HL-60 (cell line): ENCODE measurements at regions not wholly inside any gene's neighbourhood (a gene's known extent, or its start where the extent isn't known, plus 50 kb on each side); places are given as distances from the start of the nearest gene placed in this dataset.

ENCODE experiments used
- DNase-seq, 2 experiments: peaks; one replicate each; pipeline ENCODE4 v3.0.0-alpha.2; 2010 to 2020; ENCODE audit warnings: low read depth in 1 of 2, low spot score in 1 of 2
- H3K27ac ChIP-seq: fragments of 250-450 bp; sonication (Bioruptor Pico); replicated peaks from 2 replicates; pipeline ENCODE4 v1.5.1; 2020; ENCODE audit warnings: mild to moderate bottlenecking, moderate library complexity
- H3K27me3 ChIP-seq: fragments of 250-450 bp; sonication (Bioruptor Pico); 2 replicates; pipeline ENCODE4 v1.5.1; 2021; ENCODE audit warnings: mild to moderate bottlenecking, moderate library complexity; ENCODE audit not compliant: insufficient read depth, poor library complexity, severe bottlenecking
- H3K4me3 ChIP-seq: replicated peaks from 2 replicates; pipeline ENCODE4 v1.5.1; 2011; ENCODE audit warnings: mild to moderate bottlenecking, control low read depth, low read length; ENCODE audit not compliant: insufficient read depth
- CTCF ChIP-seq: IDR thresholded peaks from one replicate; pipeline ENCODE4 v1.5.1; 2011; ENCODE audit warnings: low read length, control low read depth, inconsistent platforms; ENCODE audit not compliant: insufficient read depth
- GABPA ChIP-seq: IDR thresholded peaks from 2 replicates; pipeline ENCODE4 v1.6.1; 2012; ENCODE audit warnings: low read depth
- POLR2AphosphoS5 ChIP-seq: IDR thresholded peaks from 2 replicates; pipeline ENCODE4 v1.6.1; 2012; ENCODE audit warnings: low read depth
- SPI1 ChIP-seq: IDR thresholded peaks from 2 replicates; pipeline ENCODE4 v1.6.1; 2012; ENCODE audit warnings: low read depth, mild to moderate bottlenecking, borderline replicate concordance
- TF ChIP-seq, protein P1 (sequence below): IDR thresholded peaks from 2 replicates; pipeline ENCODE4 v1.6.1; 2012; ENCODE audit warnings: low read depth; ENCODE audit not compliant: insufficient replicate concordance

DNA sequence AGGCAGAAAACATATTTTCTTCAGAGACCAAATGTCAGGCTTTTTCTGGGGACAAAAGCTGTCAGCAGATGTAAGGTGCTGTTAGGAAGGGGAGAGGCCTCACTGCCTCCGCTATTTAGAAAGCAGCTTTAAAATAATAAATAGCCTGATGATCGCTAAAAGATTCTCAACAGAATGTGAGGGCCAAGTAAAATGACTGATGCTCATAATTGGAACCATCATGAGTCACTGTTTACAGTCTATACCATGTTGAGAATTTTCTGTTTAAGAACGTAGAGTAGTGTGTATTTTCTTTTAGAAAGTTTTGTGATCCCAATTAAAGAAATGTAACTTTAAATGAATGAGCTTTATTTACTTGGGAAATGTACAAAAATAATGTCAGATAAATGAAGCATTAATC lies 220.0 kb downstream of the CLIC5 start:
- Histone ChIP-seq H3K4me3 (no peak overlapping the region), H3K27me3 (no peaks in the 10 kb centered on the region), H3K27ac (no peak overlapping the region)
- DNase-seq: no peak
- no peak for TF ChIP-seq CTCF
- TF ChIP-seq POLR2AphosphoS5: no peak
- no peak for TF ChIP-seq GABPA
- no peak for TF ChIP-seq SPI1
- TF ChIP-seq, protein P1, sequence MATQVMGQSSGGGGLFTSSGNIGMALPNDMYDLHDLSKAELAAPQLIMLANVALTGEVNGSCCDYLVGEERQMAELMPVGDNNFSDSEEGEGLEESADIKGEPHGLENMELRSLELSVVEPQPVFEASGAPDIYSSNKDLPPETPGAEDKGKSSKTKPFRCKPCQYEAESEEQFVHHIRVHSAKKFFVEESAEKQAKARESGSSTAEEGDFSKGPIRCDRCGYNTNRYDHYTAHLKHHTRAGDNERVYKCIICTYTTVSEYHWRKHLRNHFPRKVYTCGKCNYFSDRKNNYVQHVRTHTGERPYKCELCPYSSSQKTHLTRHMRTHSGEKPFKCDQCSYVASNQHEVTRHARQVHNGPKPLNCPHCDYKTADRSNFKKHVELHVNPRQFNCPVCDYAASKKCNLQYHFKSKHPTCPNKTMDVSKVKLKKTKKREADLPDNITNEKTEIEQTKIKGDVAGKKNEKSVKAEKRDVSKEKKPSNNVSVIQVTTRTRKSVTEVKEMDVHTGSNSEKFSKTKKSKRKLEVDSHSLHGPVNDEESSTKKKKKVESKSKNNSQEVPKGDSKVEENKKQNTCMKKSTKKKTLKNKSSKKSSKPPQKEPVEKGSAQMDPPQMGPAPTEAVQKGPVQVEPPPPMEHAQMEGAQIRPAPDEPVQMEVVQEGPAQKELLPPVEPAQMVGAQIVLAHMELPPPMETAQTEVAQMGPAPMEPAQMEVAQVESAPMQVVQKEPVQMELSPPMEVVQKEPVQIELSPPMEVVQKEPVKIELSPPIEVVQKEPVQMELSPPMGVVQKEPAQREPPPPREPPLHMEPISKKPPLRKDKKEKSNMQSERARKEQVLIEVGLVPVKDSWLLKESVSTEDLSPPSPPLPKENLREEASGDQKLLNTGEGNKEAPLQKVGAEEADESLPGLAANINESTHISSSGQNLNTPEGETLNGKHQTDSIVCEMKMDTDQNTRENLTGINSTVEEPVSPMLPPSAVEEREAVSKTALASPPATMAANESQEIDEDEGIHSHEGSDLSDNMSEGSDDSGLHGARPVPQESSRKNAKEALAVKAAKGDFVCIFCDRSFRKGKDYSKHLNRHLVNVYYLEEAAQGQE: no peak

- no peak overlapping the region for H3K27ac ChIP-seq
- TF ChIP-seq CTCF (no peak), SPI1 (no peak), GABPA (no peak), POLR2AphosphoS5 (no peak)
- TF ChIP-seq, protein P1: no peak
Observed at GRCh38 chr6:45794465-45794864, 221.2 kb downstream of the CLIC5 start.

DNA sequence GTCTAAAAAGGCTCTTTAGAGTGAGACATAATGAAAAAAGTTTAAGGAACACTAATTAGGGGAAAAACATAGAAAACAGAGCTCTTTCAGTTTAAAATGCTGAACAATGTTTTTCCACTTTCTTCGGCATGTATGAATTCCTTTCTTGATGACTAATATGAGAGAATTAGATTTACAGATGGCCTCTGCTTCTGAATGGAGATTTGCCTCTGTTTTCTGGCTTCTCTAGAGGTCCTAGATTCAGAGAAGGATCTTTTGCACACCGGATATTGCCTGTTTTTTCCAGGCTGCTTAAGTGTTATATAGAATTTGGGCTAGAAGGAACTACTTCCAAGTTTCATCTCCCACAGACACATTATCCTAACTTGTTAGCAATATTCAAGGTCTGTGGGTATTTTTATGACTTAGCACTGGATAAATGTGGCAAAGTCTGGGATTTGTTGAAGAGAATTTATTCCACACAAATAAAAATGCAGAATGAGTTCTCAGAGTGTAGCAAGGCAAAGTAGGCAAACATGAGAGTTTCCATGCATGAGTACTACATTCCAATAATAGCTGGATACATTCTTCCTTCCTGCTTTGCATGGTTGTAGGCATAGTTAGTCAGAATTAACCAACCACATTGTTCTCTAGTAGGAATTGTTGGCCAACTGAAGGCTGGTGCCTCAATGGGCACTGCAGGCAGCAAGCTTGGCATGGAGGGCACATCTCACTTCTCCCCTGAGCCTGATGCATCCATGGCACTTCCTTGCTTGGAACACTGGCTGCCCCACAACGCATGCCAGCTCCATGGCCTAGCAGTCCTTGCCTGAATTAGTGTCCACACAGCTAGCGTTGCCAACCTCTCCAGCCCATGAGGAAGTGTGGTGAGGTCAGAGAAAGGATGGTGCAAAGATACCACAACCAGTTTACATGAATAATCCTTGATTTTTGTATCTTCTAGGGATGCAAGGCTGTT lies 224.2 kb downstream of the CLIC5 start:
- TF ChIP-seq POLR2AphosphoS5 (no peak), SPI1 (peak; percentile 35; the same call in 1 of the 2 replicates)
- no peak overlapping the region for H3K4me3 ChIP-seq
- no peaks in the 10 kb centered on the region for H3K27me3 ChIP-seq
- DNase-seq: no peak
- H3K27ac ChIP-seq: no peak overlapping the region

More at GRCh38 chr6:45794465-45794864, 221.2 kb downstream of the CLIC5 start:
- Histone ChIP-seq H3K27me3 (no peaks in the 10 kb centered on the region), H3K4me3 (no peak overlapping the region)
- DNase-seq: no peak

- no peaks in the 10 kb centered on the region for H3K27me3 ChIP-seq
- no peak for DNase-seq
- H3K27ac ChIP-seq: no peak overlapping the region
- no peak for TF ChIP-seq GABPA
- no peak for TF ChIP-seq SPI1
- TF ChIP-seq, protein P1: no peak
- TF ChIP-seq CTCF: no peak
- no peak for TF ChIP-seq POLR2AphosphoS5
- H3K4me3 ChIP-seq: no peak overlapping the region
Observed at GRCh38 chr6:45789238-45789637, 226.4 kb downstream of the CLIC5 start.
